ENCODE measurements at regions not wholly inside any gene's neighbourhood (a gene's known extent, or its start where the extent isn't known, plus 50 kb on each side); places are given as distances from the start of the nearest gene placed in this dataset.
"Not testable (repeated sequence)": the region's sequence is repeated elsewhere in the genome, so short reads cannot be mapped to it uniquely, and the experiment has no call there.

DNA sequence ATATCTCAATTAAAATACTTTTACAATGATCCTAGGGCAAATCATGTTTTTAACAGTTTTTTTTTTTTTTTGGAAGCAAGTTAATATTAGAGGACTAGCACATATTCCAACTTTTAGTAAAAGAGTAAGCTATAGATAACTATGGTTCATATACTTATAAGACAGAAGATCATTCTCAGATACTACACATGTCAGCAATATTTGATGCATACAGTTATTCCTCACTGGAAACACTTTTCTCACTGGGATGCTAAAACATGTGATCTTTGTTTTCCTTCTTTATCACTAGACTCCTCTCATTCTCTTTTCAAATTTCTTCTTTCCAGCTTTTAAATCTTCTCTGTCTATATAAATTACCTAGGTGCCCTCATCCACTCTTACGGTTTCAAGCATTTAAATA is 1020.4 kb upstream of the FBXO33 start:
- no peak for DNase-seq

DNA sequence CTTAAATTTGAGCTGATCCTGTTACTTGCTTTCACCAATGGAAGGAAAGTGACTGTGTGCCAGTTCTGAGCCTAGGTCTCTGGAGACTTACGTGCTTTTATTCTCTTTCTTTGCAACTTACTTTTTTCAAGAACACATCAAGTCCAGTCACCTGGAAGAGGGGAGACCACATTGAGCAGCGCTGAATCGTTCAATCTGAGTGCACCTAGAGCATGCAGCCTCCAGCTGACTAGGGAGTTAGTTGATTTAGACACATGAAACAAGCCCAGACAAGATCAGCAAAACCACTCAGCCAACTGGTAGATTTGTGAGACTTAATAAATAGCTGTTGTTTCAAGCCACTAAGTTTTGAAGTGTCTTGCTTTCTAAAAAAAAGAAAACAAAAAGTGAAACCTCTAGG is 1014.8 kb upstream of the FBXO33 start:
- no peak for DNase-seq

GRCh38 chr14:40445020-40445419 is 1012.8 kb upstream of the FBXO33 start:
- no peak for DNase-seq

- no peak for DNase-seq
Observed at GRCh38 chr14:40436551-40436950, 1004.3 kb upstream of the FBXO33 start.

DNA sequence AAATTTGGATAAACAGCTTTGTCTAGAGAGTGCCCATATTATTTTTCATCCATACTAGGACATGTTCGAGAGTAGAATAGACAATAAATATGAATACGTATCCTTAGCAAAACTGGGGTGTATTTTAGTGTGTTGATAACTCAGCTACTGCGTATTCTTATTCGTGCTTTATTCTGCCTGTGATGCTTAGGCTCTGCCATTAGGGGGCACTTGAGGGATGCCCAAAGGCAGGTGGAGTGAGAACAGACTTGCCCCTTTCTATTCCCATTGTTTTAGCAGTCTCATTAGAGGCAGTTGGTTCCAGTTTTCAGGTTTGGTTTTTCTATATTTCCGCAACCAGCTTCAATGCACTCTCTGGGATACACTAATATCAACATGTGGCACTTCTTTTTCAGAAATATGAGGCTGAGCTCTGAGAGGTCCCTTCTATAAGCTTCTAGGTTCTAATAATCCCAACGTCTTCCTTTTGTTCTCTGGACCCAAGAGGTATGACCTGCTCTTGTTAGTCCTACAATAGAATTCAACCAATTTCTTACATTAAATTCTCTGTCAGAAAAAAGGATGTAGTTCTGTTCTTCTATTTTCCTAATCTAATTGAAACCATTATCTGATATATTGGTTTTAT is 985.7 kb upstream of the FBXO33 start:
- peak; percentile 40 for DNase-seq

- no peak for DNase-seq
Observed at GRCh38 chr14:40416565-40416964, 984.3 kb upstream of the FBXO33 start.

GRCh38 chr14:40414386-40414785 is 982.2 kb upstream of the FBXO33 start:
- no peak for DNase-seq

DNA sequence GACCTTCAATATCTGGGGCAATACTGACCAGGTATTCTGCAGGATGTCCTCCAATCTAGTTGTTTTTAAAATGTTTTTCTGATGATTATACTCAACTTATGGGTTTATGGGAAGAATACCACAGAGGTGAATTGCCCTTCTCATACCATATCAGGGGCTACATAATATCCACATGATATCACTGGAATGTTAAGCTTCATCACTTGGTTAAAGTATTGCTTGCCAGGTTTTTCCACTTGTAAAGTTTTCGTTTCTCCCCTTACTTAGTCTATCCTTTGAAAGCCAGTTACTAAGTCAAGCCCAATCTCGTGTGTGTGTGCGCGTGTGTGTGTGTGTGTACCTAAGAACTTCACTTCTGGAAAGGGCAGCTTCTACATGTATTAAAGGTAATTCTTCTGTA is 980.9 kb upstream of the FBXO33 start:
- DNase-seq = no peak

DNA sequence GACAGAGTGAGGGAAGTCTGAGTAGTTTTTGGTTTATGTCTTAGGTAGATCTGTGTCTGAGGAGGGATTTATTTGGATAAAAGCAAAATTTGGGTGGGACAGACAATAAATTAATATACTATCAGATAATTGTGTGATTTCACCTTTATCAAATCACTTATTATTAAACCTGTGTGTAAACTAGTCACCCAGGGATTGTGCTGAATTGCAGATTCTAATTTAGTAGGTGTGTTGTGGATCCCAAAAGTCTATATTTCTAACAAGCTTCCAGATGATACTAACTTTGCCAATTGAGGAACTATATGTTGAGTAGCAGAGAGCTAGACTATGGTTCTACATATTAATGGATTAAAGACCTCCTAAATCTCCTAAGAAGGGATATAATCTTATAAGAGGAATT is 978.5 kb upstream of the FBXO33 start:
- no peak for DNase-seq

DNA sequence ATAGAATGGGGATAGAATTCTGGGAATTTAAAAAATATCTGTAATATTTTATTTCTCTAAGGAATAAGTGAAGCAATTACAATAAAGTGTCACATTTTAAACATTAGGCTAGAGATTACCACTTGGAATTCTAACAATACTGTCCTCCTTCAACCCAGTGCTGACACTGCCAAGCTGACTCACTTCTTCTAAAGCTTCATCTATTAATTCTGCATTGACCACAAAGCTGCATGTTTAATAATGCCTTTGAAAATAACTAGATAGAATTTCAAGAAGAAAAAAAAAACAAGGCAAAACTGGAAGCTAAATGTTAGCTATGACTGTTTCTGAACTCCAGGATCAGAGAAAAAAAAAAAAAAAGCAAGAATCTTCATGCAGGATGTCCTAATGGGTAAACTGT is 970.7 kb upstream of the FBXO33 start:
- DNase-seq = no peak

- no peak for DNase-seq
Observed at GRCh38 chr14:40398981-40399380, 966.7 kb upstream of the FBXO33 start.

GRCh38 chr14:40394634-40395340 is 962.6 kb upstream of the FBXO33 start:
- DNase-seq = no peak

DNA sequence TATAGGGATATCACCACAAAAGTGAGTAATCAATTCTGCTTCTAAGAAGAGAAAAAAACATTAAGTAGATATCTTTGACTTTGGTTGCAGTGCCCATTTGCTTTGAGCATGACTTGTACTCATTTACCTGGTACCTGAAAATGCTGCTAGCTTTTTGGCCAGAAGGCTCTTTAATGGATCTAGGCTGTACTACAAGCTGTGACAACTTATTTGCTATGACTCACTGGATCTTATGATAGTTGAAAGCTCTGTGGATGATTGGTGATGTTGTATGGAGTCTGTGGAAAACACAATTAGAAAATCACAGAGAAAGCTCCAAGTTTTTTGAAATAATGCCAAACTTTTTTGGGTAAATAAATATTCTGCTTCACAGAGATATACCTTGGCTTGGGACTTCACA is 960.9 kb upstream of the FBXO33 start:
- DNase-seq = no peak

DNA sequence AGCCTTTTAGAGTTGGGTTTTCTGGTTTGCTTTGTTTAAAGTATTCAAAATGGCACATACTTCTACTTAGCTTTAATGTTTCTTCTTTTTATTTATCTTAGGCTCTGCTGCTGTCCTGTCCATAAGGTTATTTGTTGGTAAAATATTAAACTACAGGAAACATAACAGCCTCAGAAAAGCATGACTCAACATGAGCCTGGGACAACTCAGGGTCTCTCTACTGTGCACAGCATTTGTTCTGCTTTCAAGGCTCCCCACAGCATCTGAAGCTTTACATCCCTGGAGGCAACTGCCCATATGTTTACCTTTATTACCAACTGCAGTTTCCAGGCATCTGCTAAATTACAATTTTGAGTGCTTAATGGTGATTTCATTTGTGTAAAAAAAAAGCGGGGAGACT is 954.2 kb upstream of the FBXO33 start:
- no peak for DNase-seq

- DNase-seq = no peak
Observed at GRCh38 chr14:40374221-40374620, 942.0 kb upstream of the FBXO33 start.

DNA sequence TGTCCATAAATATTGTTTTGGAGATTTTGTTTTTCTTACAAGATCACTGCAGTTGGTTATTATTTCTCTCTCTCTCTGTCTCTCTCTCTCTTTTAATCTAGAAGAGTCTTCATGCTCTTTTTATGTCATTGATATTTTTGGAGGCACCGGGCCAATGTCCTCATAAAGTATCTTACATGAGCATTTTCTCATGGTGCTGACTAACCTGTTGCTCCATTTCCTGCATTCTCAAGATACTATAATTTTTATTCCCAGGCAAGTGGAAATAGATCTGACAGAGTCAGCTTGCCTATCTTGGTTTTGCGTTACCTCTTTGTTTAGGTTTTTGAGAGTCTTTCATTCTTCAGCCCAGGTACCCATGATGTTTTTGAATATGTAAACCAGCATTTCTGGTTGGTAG is 938.8 kb upstream of the FBXO33 start:
- no peak for DNase-seq

- DNase-seq = no peak
Observed at GRCh38 chr14:40368314-40368713, 936.1 kb upstream of the FBXO33 start.

- no peak for DNase-seq
Observed at GRCh38 chr14:40367717-40368116, 935.5 kb upstream of the FBXO33 start.

GRCh38 chr14:40365305-40365704 is 933.1 kb upstream of the FBXO33 start:
- no peak for DNase-seq

DNA sequence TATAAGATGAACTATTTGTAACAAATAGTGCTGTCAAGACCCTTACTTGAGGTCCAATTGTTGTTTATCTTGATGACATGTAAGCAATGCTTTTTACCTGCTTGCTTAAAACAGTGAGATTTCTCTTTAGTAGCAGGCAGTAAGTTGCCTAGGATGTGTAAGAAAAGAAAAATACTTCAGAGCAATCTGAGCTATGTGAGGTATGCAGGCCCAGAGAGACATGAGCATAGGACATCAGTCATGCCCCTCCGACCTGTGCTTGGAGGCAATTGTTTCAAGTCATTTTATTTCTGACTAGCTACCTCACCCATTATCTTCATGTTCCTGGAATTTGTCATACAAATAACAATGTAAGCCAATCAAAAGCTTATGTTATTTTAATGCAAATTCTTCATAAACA is 930.6 kb upstream of the FBXO33 start:
- DNase-seq = no peak

DNA sequence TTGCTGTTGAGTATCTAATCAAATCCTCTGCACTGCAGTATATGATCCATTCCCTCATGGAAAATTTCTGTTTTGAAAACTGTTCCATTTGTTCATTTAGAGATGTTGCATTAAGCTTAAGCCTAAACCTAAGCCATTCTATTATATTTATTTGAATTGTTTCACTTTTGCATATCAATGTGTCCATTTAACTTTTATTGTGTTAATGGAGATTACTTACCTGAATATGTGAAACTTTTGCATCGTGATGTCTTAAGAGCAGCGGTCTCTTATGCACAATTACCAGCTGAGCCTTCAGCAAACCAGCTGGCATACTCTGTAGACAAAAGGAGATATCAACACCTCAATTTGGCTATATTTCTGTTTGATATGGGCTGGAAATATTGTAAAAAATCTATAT is 922.5 kb upstream of the FBXO33 start:
- DNase-seq = no peak

GRCh38 chr14:40348104-40348503 is 915.9 kb upstream of the FBXO33 start:
- not testable (repeated sequence) for DNase-seq

DNA sequence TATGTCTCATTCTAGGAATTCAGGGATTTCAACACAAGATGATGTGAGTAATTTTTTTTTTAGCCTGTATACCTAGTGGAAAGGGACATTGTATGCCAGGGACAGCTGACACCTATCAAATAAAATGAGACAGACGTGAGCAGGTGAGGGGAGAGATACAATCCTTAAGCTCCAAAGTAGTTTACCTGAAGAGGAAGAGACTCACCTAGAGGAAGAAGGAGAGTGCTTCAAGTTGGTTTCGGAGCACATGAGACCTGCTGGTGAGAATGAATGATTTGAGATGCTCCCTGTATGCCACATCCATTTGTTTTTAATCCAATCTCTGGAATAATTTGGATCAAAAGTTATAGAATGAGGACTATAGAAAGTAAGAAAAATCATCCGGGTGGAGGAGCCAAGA is 915.4 kb upstream of the FBXO33 start:
- no peak for DNase-seq

DNA sequence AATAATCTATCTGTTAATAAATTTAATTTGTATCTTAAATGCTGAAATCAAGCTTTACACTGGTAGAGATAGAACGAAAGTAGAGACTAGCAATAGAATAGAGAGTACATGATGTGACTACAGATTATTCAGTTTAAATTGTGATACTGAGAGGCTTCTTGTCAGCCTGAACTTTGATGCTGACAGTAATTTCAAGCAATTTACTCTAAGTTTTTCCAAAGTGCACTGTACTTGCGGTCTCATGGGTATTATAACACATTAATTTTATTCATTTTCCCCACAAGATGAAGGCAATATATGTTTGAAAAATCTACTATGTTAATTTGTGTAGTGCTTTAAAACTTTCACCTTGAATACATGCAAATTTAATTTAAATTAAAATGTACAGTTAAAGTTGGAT is 914.0 kb upstream of the FBXO33 start:
- DNase-seq = no peak

GRCh38 chr14:40345334-40345733 is 913.1 kb upstream of the FBXO33 start:
- no peak for DNase-seq

Data from hematopoietic multipotent progenitor cell treated with erythropoietin and hydrocortisone succinate and interleukin-3 and kit ligand, for 6 days (in vitro differentiated cells).